ENCODE measurements at regions not wholly inside any gene's neighbourhood (a gene's known extent, or its start where the extent isn't known, plus 50 kb on each side); places are given as distances from the start of the nearest gene placed in this dataset.

- no peak for TF ChIP-seq CTCF (IDR thresholded peaks at IDR 0.05; ENCODE audit: low read length)
- TF ChIP-seq EZH2phosphoT487 (IDR thresholded peaks at IDR 0.05; ENCODE audit: low read length), result no peak
- TF ChIP-seq EZH2 (optimal IDR thresholded peaks at IDR 0.05; ENCODE audit: low read depth, low read length), result no peak
These were observed 310.9 kb downstream of the TRIM36 start for GRCh38 chr5:114858665-114859437.
